ENCODE measurements at regions not wholly inside any gene's neighbourhood (a gene's known extent, or its start where the extent isn't known, plus 50 kb on each side); places are given as distances from the start of the nearest gene placed in this dataset.

- Histone ChIP-seq H3K9me3 (peaks cover 0 to 2% (median 0%) of the 10 kb centered on the region in 4 donors), H3K4me3 (no peak overlapping the region), H3K4me1 (no peaks in the 10 kb centered on the region), H3K27ac (no peak overlapping the region), H3K36me3 (no peaks in the 10 kb centered on the region), H3K27me3 (peaks cover 0 to 3% of the 10 kb centered on the region in 2 donors)
- no peak for TF ChIP-seq CTCF (IDR thresholded peaks at IDR 0.05)
- TF ChIP-seq EP300 (IDR thresholded peaks at IDR 0.05): no peak
- TF ChIP-seq POLR2A (IDR thresholded peaks at IDR 0.05): no peak
- 88 to 96% methylated on average over 1 of the region's 1 CpG for WGBS, 2 donors
- no peak for DNase-seq (ENCODE audit: low spot score in 2 of 2)
Measured at GRCh38 chr1:90798344-90798743, 81.2 kb upstream of the BARHL2 start.

- Histone ChIP-seq H3K9me3 (peaks cover 0 to 2% (median 0%) of the 10 kb centered on the region in 4 donors), H3K36me3 (no peaks in the 10 kb centered on the region), H3K27me3 (peaks cover 0 to 3% of the 10 kb centered on the region in 2 donors), H3K27ac (no peak overlapping the region), H3K4me1 (no peaks in the 10 kb centered on the region), H3K4me3 (no peak overlapping the region)
- 54 to 73% methylated on average over 2 of the region's 2 CpGs for WGBS, 2 donors
- TF ChIP-seq POLR2A (IDR thresholded peaks at IDR 0.05) (no peak), CTCF (IDR thresholded peaks at IDR 0.05) (no peak), EP300 (IDR thresholded peaks at IDR 0.05) (no peak)
- no peak for DNase-seq (ENCODE audit: low spot score in 2 of 2)
Measured at GRCh38 chr1:90795431-90795830, 78.3 kb upstream of the BARHL2 start.

DNA sequence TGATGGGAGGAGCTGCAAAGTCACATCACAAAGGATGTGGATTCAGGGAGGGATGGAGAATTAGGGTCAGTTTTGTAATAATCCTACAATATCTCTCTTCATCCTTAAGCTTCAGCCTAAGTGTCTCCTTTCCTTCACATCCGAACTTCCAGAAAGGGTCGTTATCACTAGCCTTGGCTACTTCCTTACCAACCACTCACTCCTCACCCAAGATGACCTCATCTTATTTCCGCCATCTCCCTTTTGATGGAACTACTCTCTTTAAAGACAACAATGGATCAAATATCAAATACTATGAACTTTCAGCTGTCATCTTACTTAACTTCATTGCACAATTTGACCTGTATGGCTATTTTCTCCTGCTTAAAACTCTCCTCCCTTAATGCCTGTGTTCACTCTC lies 69.6 kb upstream of the BARHL2 start:
- no peak overlapping the region for H3K27ac ChIP-seq
- H3K4me1 ChIP-seq: no peaks in the 10 kb centered on the region
- TF ChIP-seq POLR2A (IDR thresholded peaks at IDR 0.05) (no peak), CTCF (IDR thresholded peaks at IDR 0.05) (no peak), EP300 (IDR thresholded peaks at IDR 0.05) (no peak)
- WGBS, 2 donors: 81 to 85% methylated on average over 3 of the region's 3 CpGs
- DNase-seq (ENCODE audit: low spot score in 2 of 2): no peak
- H3K4me3 ChIP-seq: no peak overlapping the region
- H3K36me3 ChIP-seq: no peaks in the 10 kb centered on the region
- no peaks in the 10 kb centered on the region for H3K27me3 ChIP-seq
- H3K9me3 ChIP-seq: peaks cover 0 to 10% (median 0%) of the 10 kb centered on the region in 4 donors

GRCh38 chr1:90784186-90784847 lies 67.2 kb upstream of the BARHL2 start:
- H3K9me3 ChIP-seq: no peaks in the 10 kb centered on the region
- no peaks in the 10 kb centered on the region for H3K4me1 ChIP-seq
- TF ChIP-seq POLR2A (IDR thresholded peaks at IDR 0.05) (no peak), EP300 (IDR thresholded peaks at IDR 0.05) (no peak), CTCF (IDR thresholded peaks at IDR 0.05) (no peak)
- DNase-seq (ENCODE audit: low spot score in 2 of 2): no peak
- H3K27me3 ChIP-seq: no peaks in the 10 kb centered on the region
- H3K36me3 ChIP-seq: no peaks in the 10 kb centered on the region
- WGBS, 2 donors: 69 to 72% methylated on average over 2 of the region's 2 CpGs
- no peak overlapping the region for H3K4me3 ChIP-seq
- no peak overlapping the region for H3K27ac ChIP-seq

- 72 to 75% methylated on average over 6 of the region's 6 CpGs for WGBS, 2 donors
- Histone ChIP-seq H3K27me3 (no peaks in the 10 kb centered on the region), H3K4me1 (no peaks in the 10 kb centered on the region), H3K27ac (no peak overlapping the region), H3K9me3 (no peaks in the 10 kb centered on the region), H3K4me3 (no peak overlapping the region), H3K36me3 (no peaks in the 10 kb centered on the region)
- no peak for DNase-seq (ENCODE audit: low spot score in 2 of 2)
- TF ChIP-seq POLR2A (IDR thresholded peaks at IDR 0.05) (no peak), CTCF (IDR thresholded peaks at IDR 0.05) (no peak), EP300 (IDR thresholded peaks at IDR 0.05) (no peak)
Measured at GRCh38 chr1:90783181-90783580, 66.1 kb upstream of the BARHL2 start.

Measured in tibial nerve (tissue), 4 donors.